ENCODE measurements at regions not wholly inside any gene's neighbourhood (a gene's known extent, or its start where the extent isn't known, plus 50 kb on each side); places are given as distances from the start of the nearest gene placed in this dataset.

DNA sequence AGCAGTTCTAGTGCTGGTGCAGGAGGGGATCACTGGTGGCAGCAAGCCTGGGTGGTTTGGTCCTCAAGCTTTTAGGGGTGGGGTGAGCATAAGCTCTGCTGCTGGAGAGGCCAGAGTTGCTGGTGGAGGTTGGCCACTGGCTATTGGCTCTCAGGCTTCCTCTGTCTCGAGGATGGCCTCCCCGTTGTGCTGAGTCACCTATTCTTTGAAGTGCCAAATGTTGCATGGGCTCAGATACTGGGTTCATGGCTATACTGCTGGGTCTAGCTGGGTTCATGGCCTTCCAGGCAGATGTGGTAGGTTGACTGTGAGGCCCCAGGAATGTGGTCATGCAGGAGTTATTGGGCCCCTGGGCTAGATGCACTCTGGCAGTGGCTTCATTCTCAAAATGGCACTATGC is 466.3 kb downstream of the NAF1 start:
- no peak for TF ChIP-seq CTCF (IDR thresholded peaks at IDR 0.05)
- no peak for TF ChIP-seq POLR2A (IDR thresholded peaks at IDR 0.05)
